ENCODE measurements at regions not wholly inside any gene's neighbourhood (a gene's known extent, or its start where the extent isn't known, plus 50 kb on each side); places are given as distances from the start of the nearest gene placed in this dataset.

GRCh38 chr11:39617971-39618370, 1841.5 kb downstream of the LRRC4C start:
- TF ChIP-seq CTCF (IDR thresholded peaks at IDR 0.05) (no peak), ZFX (IDR thresholded peaks at IDR 0.05; ENCODE audit: borderline replicate concordance) (no peak)
- H3K27ac ChIP-seq: no peak overlapping the region

- TF ChIP-seq ZFX (IDR thresholded peaks at IDR 0.05; ENCODE audit: borderline replicate concordance) (no peak), CTCF (IDR thresholded peaks at IDR 0.05) (no peak)
- H3K27ac ChIP-seq: no peak overlapping the region
These were observed 1870.1 kb downstream of the LRRC4C start for GRCh38 chr11:39589391-39589790.

- no peak overlapping the region for H3K27ac ChIP-seq
- no peak for TF ChIP-seq ZFX (IDR thresholded peaks at IDR 0.05; ENCODE audit: borderline replicate concordance)
- no peak for TF ChIP-seq CTCF (IDR thresholded peaks at IDR 0.05)
These were observed 1873.4 kb downstream of the LRRC4C start for GRCh38 chr11:39586036-39586435.

GRCh38 chr11:39571081-39571480, 1888.4 kb downstream of the LRRC4C start:
- TF ChIP-seq ZFX (IDR thresholded peaks at IDR 0.05; ENCODE audit: borderline replicate concordance) (no peak), CTCF (IDR thresholded peaks at IDR 0.05) (no peak)
- no peak overlapping the region for H3K27ac ChIP-seq

GRCh38 chr11:39570526-39570925, 1888.9 kb downstream of the LRRC4C start:
- no peak overlapping the region for H3K27ac ChIP-seq
- TF ChIP-seq ZFX (IDR thresholded peaks at IDR 0.05; ENCODE audit: borderline replicate concordance) (no peak), CTCF (IDR thresholded peaks at IDR 0.05) (no peak)

DNA sequence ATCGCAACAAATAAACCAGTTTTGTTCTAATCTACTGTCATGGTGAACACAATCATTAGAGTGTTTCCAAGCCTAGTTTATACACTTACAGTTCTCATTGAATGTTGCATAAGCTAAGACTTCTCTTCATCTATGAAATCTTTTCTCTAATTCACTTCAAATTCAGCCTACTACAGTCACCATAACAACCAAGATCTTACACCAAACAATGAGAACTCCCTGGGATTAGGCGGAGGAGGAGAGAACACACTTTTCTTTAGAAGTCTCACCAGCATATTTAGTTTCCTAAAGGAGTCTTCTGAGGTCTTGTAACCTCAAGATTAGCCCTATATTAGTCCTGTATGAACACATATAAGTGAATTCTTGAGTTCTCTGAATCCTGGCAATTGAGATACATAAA, 1889.7 kb downstream of the LRRC4C start:
- no peak overlapping the region for H3K27ac ChIP-seq
- TF ChIP-seq ZFX (IDR thresholded peaks at IDR 0.05; ENCODE audit: borderline replicate concordance) (no peak), CTCF (IDR thresholded peaks at IDR 0.05) (no peak)

- H3K27ac ChIP-seq: no peak overlapping the region
- no peak for TF ChIP-seq ZFX (IDR thresholded peaks at IDR 0.05; ENCODE audit: borderline replicate concordance)
- no peak for TF ChIP-seq CTCF (IDR thresholded peaks at IDR 0.05)
These were observed 1917.0 kb downstream of the LRRC4C start for GRCh38 chr11:39542460-39542859.

All from 22Rv1 (cell line).